ENCODE measurements at regions not wholly inside any gene's neighbourhood (a gene's known extent, or its start where the extent isn't known, plus 50 kb on each side); places are given as distances from the start of the nearest gene placed in this dataset.

DNA sequence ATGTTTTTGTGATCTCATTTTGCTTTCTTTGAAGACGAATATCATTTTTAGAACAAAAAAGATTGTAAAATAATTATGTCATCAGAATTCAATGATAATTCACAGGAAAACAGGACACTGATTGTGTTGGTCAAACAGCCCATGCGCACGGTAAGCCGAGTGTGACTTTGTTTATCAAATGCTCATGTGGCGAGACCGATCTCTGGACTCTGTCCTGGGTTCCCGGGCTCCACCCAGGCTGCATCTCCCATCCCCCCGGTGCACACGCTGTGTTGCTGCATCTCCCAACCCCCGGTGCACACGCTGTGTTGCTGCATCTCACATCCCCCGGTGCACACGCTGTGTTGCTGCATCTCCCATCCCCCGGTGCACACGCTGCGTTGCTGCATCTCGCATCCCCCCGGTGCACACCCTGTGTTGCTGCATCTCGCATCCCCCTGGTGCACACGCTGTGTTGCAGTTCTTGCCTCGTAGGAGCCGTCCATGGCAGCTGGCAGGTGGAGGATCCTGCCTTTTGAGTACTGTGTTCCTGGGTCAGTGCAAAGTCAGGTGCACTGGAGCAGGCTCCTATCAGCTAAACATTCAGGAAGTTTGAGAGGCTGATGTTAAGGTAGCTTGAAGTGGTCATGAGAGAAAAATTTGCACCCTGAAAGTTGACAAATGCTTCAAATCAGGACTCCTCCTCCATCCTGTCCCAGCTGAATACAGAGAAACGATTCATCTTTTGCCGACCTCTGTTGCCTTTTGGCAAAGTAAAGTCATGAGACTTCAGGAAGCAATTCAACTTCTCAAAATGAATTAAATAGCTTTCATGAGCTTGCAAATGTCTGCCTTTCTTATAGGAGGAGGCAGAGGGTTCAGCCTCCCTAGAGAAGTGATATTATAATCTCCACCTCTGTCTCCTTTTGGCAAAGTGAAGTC is 77.1 kb upstream of the FRMD1 start:
- H3K4me3 ChIP-seq, result no peak overlapping the region
- WGBS, 5 donors, result 79 to 84% (median 82%) methylated on average over 24 of the region's 24 CpGs
- peaks cover 6 to 39% (median 13%) of the 10 kb centered on the region in 4 donors for H3K4me1 ChIP-seq
- TF ChIP-seq EP300 (IDR thresholded peaks at IDR 0.05) (no peak), POLR2A (IDR thresholded peaks at IDR 0.05) (no peak), POLR2AphosphoS5 (IDR thresholded peaks at IDR 0.05) (no peak)
- TF ChIP-seq, protein P1, sequence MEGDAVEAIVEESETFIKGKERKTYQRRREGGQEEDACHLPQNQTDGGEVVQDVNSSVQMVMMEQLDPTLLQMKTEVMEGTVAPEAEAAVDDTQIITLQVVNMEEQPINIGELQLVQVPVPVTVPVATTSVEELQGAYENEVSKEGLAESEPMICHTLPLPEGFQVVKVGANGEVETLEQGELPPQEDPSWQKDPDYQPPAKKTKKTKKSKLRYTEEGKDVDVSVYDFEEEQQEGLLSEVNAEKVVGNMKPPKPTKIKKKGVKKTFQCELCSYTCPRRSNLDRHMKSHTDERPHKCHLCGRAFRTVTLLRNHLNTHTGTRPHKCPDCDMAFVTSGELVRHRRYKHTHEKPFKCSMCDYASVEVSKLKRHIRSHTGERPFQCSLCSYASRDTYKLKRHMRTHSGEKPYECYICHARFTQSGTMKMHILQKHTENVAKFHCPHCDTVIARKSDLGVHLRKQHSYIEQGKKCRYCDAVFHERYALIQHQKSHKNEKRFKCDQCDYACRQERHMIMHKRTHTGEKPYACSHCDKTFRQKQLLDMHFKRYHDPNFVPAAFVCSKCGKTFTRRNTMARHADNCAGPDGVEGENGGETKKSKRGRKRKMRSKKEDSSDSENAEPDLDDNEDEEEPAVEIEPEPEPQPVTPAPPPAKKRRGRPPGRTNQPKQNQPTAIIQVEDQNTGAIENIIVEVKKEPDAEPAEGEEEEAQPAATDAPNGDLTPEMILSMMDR (IDR thresholded peaks at IDR 0.05), result no peak
- no peak for DNase-seq
- H3K27me3 ChIP-seq, result no peaks in the 10 kb centered on the region
- H3K9me3 ChIP-seq, result no peaks in the 10 kb centered on the region
- H3K36me3 ChIP-seq, result no peaks in the 10 kb centered on the region
- intact Hi-C loops (cut with DNase I; ENCODE audit: low total_unique reads), result no loop called here
- no peak overlapping the region for H3K27ac ChIP-seq

DNA sequence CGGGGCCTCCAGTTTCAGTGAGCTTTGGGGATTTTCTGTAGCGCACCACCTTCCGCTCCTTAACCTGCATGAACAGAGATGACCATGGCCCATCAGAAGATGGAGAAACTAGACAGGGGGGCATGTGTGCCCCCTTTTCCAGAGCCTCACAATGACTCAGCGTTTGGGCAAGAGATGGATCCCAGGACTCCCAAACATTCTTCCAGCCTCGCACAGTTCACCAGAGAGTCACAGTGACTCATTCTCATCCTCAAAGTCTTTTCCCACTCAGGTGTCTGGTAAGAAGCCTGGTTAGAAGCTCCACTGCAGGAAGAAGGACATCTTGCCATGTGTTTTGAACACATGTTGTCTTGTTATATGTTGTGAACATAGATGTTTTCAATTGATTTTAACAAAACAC is 76.2 kb upstream of the FRMD1 start:
- no peak for DNase-seq
- peaks cover 0 to 9% (median 0%) of the 10 kb centered on the region in 3 donors for H3K27me3 ChIP-seq
- H3K36me3 ChIP-seq, result no peaks in the 10 kb centered on the region
- no peak overlapping the region for H3K27ac ChIP-seq
- intact Hi-C loops (cut with DNase I; ENCODE audit: low total_unique reads), result no loop called here
- TF ChIP-seq POLR2AphosphoS5 (IDR thresholded peaks at IDR 0.05) (peak in 1 of 3 donors; percentile 56), POLR2A (IDR thresholded peaks at IDR 0.05) (no peak)
- no peaks in the 10 kb centered on the region for H3K9me3 ChIP-seq
- 75 to 94% (median 87%) methylated on average over 5 of the region's 5 CpGs for WGBS, 5 donors
- H3K4me1 ChIP-seq, result peaks cover 6 to 42% (median 15%) of the 10 kb centered on the region in 4 donors
- no peak overlapping the region for H3K4me3 ChIP-seq

DNA sequence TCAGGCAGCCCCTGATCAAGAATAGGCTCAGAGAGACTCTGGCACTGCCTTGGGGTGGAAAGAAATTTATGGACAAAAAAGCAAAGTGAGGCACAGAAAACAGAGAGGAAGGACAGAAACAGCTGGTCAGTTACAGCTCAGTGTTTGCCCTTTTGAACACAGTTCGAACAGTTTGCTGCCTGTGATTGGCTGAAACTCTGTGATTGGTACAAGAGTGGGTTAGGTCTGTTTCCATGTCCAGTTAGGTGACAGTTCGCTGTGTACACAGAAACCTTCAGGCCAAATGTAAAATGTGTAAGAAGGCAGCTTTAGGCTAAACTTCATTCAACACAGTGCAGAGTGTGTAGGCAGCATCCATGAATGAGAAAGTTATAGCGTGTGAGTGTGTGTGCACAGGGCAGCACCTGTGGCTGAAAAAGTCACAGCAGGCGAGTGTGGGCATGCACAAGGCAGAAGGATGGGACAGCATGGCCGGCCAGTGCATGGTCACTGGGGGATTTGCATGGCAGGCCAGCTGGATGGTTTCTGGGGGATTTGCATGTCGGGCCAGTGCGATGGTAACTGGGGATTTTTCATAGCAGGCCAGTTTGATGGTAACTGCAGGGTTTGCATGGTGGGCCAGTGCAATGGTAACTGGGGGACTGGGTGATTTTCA is 75.4 kb upstream of the FRMD1 start:
- Histone ChIP-seq H3K4me1 (peaks cover 6 to 42% (median 15%) of the 10 kb centered on the region in 4 donors), H3K27ac (no peak overlapping the region), H3K9me3 (no peaks in the 10 kb centered on the region), H3K36me3 (no peaks in the 10 kb centered on the region), H3K27me3 (peaks cover 0 to 9% (median 0%) of the 10 kb centered on the region in 3 donors), H3K4me3 (no peak overlapping the region)
- TF ChIP-seq POLR2A (IDR thresholded peaks at IDR 0.05) (no peak), POLR2AphosphoS5 (IDR thresholded peaks at IDR 0.05) (no peak), EP300 (IDR thresholded peaks at IDR 0.05) (no peak)
- TF ChIP-seq, protein P1 (IDR thresholded peaks at IDR 0.05), result no peak
- DNase-seq, result no peak
- intact Hi-C loops (cut with DNase I; ENCODE audit: low total_unique reads), result loop anchor here (5.0 kb wide), 1 partner anchor 198 kb away; no protein-coding TSS in a partner anchor
- 61 to 88% (median 78%) methylated on average over 7 of the region's 7 CpGs for WGBS, 5 donors

DNA sequence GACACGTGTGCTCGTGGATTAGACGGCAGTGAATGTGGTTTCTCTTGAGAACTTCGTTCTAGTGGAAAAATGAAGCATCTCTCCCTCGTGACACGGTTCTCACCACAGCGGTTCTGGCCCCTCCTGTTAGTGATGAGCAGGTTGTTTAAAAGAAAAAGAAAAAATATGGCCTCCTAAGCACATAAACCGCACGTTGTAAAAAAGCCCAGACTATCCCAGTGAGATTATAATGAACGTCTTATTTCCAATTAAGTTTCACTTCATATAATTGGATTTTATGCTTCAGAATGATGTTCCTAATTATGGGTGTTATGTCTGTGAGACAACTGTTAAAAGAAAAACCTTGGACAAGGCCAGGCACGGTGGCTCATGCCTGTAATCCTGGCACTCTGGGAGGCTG is 74.5 kb upstream of the FRMD1 start:
- peaks cover 0 to 9% (median 0%) of the 10 kb centered on the region in 3 donors for H3K27me3 ChIP-seq
- H3K9me3 ChIP-seq, result no peaks in the 10 kb centered on the region
- no peak for DNase-seq
- intact Hi-C loops (cut with DNase I; ENCODE audit: low total_unique reads), result loop anchor here (5.0 kb wide), 1 partner anchor 199 kb away; no protein-coding TSS in a partner anchor
- no peak for TF ChIP-seq EP300 (IDR thresholded peaks at IDR 0.05)
- TF ChIP-seq, protein P1 (IDR thresholded peaks at IDR 0.05), result no peak
- no peak for TF ChIP-seq POLR2A (IDR thresholded peaks at IDR 0.05)
- no peak for TF ChIP-seq POLR2AphosphoS5 (IDR thresholded peaks at IDR 0.05)
- 84 to 91% (median 89%) methylated on average over 11 of the region's 11 CpGs for WGBS, 5 donors
- H3K27ac ChIP-seq, result no peak overlapping the region
- H3K4me1 ChIP-seq, result peaks cover 4 to 39% (median 15%) of the 10 kb centered on the region in 4 donors
- H3K36me3 ChIP-seq, result no peaks in the 10 kb centered on the region
- no peak overlapping the region for H3K4me3 ChIP-seq

All from stomach (tissue), 8 donors.